ENCODE measurements at regions not wholly inside any gene's neighbourhood (a gene's known extent, or its start where the extent isn't known, plus 50 kb on each side); places are given as distances from the start of the nearest gene placed in this dataset.

DNA sequence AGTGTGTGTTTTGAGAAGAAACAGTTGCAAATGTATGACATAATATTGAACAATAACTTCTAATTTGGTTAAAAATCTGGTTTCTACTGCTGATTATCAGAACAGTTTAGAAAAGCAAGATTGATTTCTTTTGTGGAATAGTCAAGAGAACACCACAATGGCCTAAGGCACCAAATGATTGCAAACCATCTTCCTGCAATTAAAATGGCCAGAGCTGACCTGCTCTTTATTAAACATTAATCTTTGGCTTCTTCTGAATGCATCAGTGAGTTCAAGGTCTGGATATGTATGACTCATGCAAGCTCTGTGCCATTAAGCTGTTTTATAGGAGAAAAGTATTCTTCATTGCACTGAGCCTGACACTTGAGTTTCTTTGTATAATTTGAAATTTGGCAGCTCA lies 107.8 kb upstream of the PDHA2 start:
- Histone ChIP-seq H3K9me2 (ENCODE audit: insufficient read depth, low read length) (no peaks in the 10 kb centered on the region), H3K9ac (ENCODE audit: low read length) (no peak overlapping the region), H3K27me3 (ENCODE audit: insufficient read depth, low read depth, low read length) (no peaks in the 10 kb centered on the region), H3K27ac (ENCODE audit: low read length) (no peak overlapping the region), H3K9me3 (ENCODE audit: low read length) (no peaks in the 10 kb centered on the region), H3K4me2 (ENCODE audit: low read length) (no peak overlapping the region), H4K20me1 (ENCODE audit: insufficient read depth) (no peaks in the 10 kb centered on the region), H3K79me2 (replicated peaks; ENCODE audit: insufficient read depth, low read length) (no peaks in the 10 kb centered on the region), H3K36me3 (ENCODE audit: insufficient read depth, low read length) (no peaks in the 10 kb centered on the region), H3F3A (ENCODE audit: insufficient read depth, low read length, poor library complexity, severe bottlenecking) (no peaks in the 10 kb centered on the region), H2AFZ (ENCODE audit: low read depth, low read length) (no peak overlapping the region), H3K4me3 (ENCODE audit: low read length) (no peak overlapping the region)
- TF ChIP-seq EZH2 (IDR thresholded peaks at IDR 0.05; ENCODE audit: borderline replicate concordance, insufficient read depth, low read length, poor library complexity, severe bottlenecking) (no peak), POLR2AphosphoS5 (IDR thresholded peaks at IDR 0.05) (no peak), SMC3 (conservative IDR thresholded peaks at IDR 0.05; ENCODE audit: poor library complexity) (no peak), TAF1 (IDR thresholded peaks at IDR 0.05; ENCODE audit: low read depth) (no peak), MXI1 (conservative IDR thresholded peaks at IDR 0.05; ENCODE audit: poor library complexity, severe bottlenecking) (no peak), RAD21 (conservative IDR thresholded peaks at IDR 0.05) (no peak), EP300 (conservative IDR thresholded peaks at IDR 0.05; ENCODE audit: poor library complexity, severe bottlenecking) (no peak)
- TF ChIP-seq, protein P1, sequence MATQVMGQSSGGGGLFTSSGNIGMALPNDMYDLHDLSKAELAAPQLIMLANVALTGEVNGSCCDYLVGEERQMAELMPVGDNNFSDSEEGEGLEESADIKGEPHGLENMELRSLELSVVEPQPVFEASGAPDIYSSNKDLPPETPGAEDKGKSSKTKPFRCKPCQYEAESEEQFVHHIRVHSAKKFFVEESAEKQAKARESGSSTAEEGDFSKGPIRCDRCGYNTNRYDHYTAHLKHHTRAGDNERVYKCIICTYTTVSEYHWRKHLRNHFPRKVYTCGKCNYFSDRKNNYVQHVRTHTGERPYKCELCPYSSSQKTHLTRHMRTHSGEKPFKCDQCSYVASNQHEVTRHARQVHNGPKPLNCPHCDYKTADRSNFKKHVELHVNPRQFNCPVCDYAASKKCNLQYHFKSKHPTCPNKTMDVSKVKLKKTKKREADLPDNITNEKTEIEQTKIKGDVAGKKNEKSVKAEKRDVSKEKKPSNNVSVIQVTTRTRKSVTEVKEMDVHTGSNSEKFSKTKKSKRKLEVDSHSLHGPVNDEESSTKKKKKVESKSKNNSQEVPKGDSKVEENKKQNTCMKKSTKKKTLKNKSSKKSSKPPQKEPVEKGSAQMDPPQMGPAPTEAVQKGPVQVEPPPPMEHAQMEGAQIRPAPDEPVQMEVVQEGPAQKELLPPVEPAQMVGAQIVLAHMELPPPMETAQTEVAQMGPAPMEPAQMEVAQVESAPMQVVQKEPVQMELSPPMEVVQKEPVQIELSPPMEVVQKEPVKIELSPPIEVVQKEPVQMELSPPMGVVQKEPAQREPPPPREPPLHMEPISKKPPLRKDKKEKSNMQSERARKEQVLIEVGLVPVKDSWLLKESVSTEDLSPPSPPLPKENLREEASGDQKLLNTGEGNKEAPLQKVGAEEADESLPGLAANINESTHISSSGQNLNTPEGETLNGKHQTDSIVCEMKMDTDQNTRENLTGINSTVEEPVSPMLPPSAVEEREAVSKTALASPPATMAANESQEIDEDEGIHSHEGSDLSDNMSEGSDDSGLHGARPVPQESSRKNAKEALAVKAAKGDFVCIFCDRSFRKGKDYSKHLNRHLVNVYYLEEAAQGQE (IDR thresholded peaks at IDR 0.05; ENCODE audit: borderline replicate concordance): no peak
- TF ChIP-seq, protein P2, sequence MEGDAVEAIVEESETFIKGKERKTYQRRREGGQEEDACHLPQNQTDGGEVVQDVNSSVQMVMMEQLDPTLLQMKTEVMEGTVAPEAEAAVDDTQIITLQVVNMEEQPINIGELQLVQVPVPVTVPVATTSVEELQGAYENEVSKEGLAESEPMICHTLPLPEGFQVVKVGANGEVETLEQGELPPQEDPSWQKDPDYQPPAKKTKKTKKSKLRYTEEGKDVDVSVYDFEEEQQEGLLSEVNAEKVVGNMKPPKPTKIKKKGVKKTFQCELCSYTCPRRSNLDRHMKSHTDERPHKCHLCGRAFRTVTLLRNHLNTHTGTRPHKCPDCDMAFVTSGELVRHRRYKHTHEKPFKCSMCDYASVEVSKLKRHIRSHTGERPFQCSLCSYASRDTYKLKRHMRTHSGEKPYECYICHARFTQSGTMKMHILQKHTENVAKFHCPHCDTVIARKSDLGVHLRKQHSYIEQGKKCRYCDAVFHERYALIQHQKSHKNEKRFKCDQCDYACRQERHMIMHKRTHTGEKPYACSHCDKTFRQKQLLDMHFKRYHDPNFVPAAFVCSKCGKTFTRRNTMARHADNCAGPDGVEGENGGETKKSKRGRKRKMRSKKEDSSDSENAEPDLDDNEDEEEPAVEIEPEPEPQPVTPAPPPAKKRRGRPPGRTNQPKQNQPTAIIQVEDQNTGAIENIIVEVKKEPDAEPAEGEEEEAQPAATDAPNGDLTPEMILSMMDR (IDR thresholded peaks at IDR 0.05; ENCODE audit: poor library complexity, severe bottlenecking): no peak

DNA sequence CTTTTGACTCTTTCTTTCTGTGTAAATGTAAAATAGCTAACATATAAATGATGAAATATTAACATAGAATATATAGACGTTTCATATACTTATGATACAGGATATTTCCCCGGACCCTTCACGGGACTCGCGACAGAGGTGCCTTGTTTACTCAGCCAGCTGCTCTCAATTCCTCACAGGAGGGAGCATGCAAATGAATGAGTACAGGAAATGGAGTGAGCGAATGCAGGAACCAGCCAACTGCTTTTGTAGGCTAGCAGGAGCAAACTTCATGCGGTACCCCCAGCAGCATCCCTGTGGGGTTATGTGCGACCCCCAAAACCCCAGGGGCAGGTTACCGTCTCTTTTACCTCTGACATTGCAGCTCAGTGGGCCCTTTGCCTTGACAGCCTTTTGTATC lies 110.3 kb upstream of the PDHA2 start:
- Histone ChIP-seq H3F3A (ENCODE audit: insufficient read depth, low read length, poor library complexity, severe bottlenecking) (no peaks in the 10 kb centered on the region), H3K27ac (ENCODE audit: low read length) (no peak overlapping the region), H3K36me3 (ENCODE audit: insufficient read depth, low read length) (no peaks in the 10 kb centered on the region), H3K27me3 (ENCODE audit: insufficient read depth, low read depth, low read length) (no peaks in the 10 kb centered on the region), H4K20me1 (ENCODE audit: insufficient read depth) (no peaks in the 10 kb centered on the region), H2AFZ (ENCODE audit: low read depth, low read length) (no peak overlapping the region), H3K9me3 (ENCODE audit: low read length) (no peaks in the 10 kb centered on the region), H3K9ac (ENCODE audit: low read length) (no peak overlapping the region), H3K4me3 (ENCODE audit: low read length) (no peak overlapping the region), H3K4me2 (ENCODE audit: low read length) (no peak overlapping the region), H3K9me2 (ENCODE audit: insufficient read depth, low read length) (no peaks in the 10 kb centered on the region), H3K79me2 (replicated peaks; ENCODE audit: insufficient read depth, low read length) (no peaks in the 10 kb centered on the region)
- TF ChIP-seq EP300 (conservative IDR thresholded peaks at IDR 0.05; ENCODE audit: poor library complexity, severe bottlenecking) (no peak), SMC3 (conservative IDR thresholded peaks at IDR 0.05; ENCODE audit: poor library complexity) (no peak), EZH2 (IDR thresholded peaks at IDR 0.05; ENCODE audit: borderline replicate concordance, insufficient read depth, low read length, poor library complexity, severe bottlenecking) (no peak)

DNA sequence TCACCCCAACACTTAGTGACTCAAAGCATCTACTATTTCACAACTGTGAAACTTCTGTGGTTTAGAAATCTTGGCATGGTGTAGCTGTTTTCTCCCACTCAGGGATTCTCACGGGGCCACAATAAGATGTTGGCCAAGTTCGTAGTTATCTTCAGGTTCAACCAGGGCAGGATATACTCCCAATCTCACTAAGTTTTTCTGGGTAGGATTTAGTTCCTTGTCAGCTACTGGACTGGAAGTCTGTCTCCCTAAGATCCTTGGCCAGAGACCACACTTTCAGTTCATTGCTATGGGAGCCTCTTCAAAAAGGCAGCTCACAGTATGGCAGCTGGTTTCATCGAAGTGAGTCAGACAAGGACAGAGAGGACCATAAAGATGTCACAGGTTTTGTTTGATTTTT lies 111.7 kb upstream of the PDHA2 start:
- no peak overlapping the region for H3K9ac ChIP-seq (ENCODE audit: low read length)
- H3K79me2 ChIP-seq (replicated peaks; ENCODE audit: insufficient read depth, low read length): no peaks in the 10 kb centered on the region
- no peaks in the 10 kb centered on the region for H3K9me3 ChIP-seq (ENCODE audit: low read length)
- H3F3A ChIP-seq (ENCODE audit: insufficient read depth, low read length, poor library complexity, severe bottlenecking): no peaks in the 10 kb centered on the region
- H3K4me2 ChIP-seq (ENCODE audit: low read length): no peak overlapping the region
- H3K9me2 ChIP-seq (ENCODE audit: insufficient read depth, low read length): no peaks in the 10 kb centered on the region
- H3K27me3 ChIP-seq (ENCODE audit: insufficient read depth, low read depth, low read length): no peaks in the 10 kb centered on the region
- no peaks in the 10 kb centered on the region for H3K36me3 ChIP-seq (ENCODE audit: insufficient read depth, low read length)
- TF ChIP-seq, protein P1 (IDR thresholded peaks at IDR 0.05; ENCODE audit: borderline replicate concordance): no peak
- no peak for TF ChIP-seq RAD21 (conservative IDR thresholded peaks at IDR 0.05)
- no peak for TF ChIP-seq TAF1 (IDR thresholded peaks at IDR 0.05; ENCODE audit: low read depth)
- TF ChIP-seq EP300 (conservative IDR thresholded peaks at IDR 0.05; ENCODE audit: poor library complexity, severe bottlenecking): no peak
- TF ChIP-seq, protein P2 (IDR thresholded peaks at IDR 0.05; ENCODE audit: poor library complexity, severe bottlenecking): no peak
- no peak for TF ChIP-seq MXI1 (conservative IDR thresholded peaks at IDR 0.05; ENCODE audit: poor library complexity, severe bottlenecking)
- no peak for TF ChIP-seq POLR2AphosphoS5 (IDR thresholded peaks at IDR 0.05)
- no peak for TF ChIP-seq EZH2 (IDR thresholded peaks at IDR 0.05; ENCODE audit: borderline replicate concordance, insufficient read depth, low read length, poor library complexity, severe bottlenecking)
- TF ChIP-seq SMC3 (conservative IDR thresholded peaks at IDR 0.05; ENCODE audit: poor library complexity): no peak
- no peaks in the 10 kb centered on the region for H4K20me1 ChIP-seq (ENCODE audit: insufficient read depth)
- no peak overlapping the region for H3K4me3 ChIP-seq (ENCODE audit: low read length)
- H2AFZ ChIP-seq (ENCODE audit: low read depth, low read length): no peak overlapping the region
- H3K27ac ChIP-seq (ENCODE audit: low read length): no peak overlapping the region

All from neural cell (in vitro differentiated cells).